ENCODE measurements at regions not wholly inside any gene's neighbourhood (a gene's known extent, or its start where the extent isn't known, plus 50 kb on each side); places are given as distances from the start of the nearest gene placed in this dataset.

DNA sequence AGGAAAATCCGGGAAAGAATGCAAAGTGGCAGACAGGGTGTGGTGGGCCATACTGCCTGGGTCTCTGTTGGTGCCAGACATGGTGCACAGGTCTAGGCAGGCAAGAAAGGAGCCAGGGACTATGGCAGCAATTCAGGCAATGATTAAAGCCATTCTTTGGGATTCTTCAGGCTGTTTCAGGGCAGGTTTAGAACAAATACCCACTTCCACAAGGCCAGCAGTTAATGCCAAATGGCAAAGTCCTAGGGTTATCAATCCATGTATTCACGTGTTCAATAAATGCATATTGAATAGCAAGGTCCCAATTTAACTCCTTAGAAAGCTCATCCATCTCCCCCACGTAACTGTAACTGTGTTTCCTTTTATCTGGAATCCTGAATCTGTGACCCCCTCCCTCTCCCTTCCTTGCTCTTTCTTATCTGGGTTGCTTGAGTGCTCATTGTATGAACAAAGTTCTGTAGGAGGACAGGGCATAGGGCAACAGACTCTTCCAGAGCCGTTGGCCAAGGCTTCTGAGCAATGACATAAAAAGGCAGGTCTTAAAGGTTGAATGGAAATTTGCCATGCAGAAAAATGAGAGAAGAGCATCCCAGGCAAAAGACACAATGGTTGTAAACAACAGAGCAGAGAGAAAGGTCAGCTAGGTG, 146.8 kb upstream of the KLHL29 start:
- TF ChIP-seq, protein P1, sequence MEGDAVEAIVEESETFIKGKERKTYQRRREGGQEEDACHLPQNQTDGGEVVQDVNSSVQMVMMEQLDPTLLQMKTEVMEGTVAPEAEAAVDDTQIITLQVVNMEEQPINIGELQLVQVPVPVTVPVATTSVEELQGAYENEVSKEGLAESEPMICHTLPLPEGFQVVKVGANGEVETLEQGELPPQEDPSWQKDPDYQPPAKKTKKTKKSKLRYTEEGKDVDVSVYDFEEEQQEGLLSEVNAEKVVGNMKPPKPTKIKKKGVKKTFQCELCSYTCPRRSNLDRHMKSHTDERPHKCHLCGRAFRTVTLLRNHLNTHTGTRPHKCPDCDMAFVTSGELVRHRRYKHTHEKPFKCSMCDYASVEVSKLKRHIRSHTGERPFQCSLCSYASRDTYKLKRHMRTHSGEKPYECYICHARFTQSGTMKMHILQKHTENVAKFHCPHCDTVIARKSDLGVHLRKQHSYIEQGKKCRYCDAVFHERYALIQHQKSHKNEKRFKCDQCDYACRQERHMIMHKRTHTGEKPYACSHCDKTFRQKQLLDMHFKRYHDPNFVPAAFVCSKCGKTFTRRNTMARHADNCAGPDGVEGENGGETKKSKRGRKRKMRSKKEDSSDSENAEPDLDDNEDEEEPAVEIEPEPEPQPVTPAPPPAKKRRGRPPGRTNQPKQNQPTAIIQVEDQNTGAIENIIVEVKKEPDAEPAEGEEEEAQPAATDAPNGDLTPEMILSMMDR (IDR thresholded peaks at IDR 0.05; ENCODE audit: borderline replicate concordance, extremely low read depth, low read length, poor library complexity, severe bottlenecking): no peak
- no peak for TF ChIP-seq EZH2 (IDR thresholded peaks at IDR 0.05; ENCODE audit: borderline replicate concordance, low read depth, low read length, severe bottlenecking)

All from DND-41 (cell line).